DOHH2 (cell line): ENCODE measurements at regions not wholly inside any gene's neighbourhood (a gene's known extent, or its start where the extent isn't known, plus 50 kb on each side); places are given as distances from the start of the nearest gene placed in this dataset.

ENCODE experiments used
- H3F3A ChIP-seq: fragments of 200-600 bp; sonication (generic), shearing (Covaris generic); 2 replicates; pipeline ENCODE4 v1.6.0; 2016; ENCODE audit warnings: antibody characterized with exemption, mild to moderate bottlenecking; ENCODE audit not compliant: control insufficient read depth, insufficient read depth
- H3K27ac ChIP-seq: fragments of 200-600 bp; sonication (generic); 2 replicates; pipeline ENCODE4 v1.5.1; 2014; ENCODE audit warnings: low read depth, mild to moderate bottlenecking, low read length, moderate library complexity
- H3K27me3 ChIP-seq: fragments of 200-600 bp; sonication (generic); 2 replicates; pipeline ENCODE4 v1.6.1; 2014; ENCODE audit warnings: mild to moderate bottlenecking, low read length, mixed read lengths; ENCODE audit not compliant: control insufficient read depth
- H3K36me3 ChIP-seq: fragments of 200-600 bp; sonication (generic); 2 replicates; pipeline ENCODE4 v1.6.1; 2014; ENCODE audit warnings: mild to moderate bottlenecking, low read length, moderate library complexity, mixed read lengths; ENCODE audit not compliant: control insufficient read depth
- H3K4me1 ChIP-seq: fragments of 200-600 bp; sonication (generic); 2 replicates; pipeline ENCODE4 v1.6.1; 2014; ENCODE audit warnings: mild to moderate bottlenecking, low read length, mixed read lengths; ENCODE audit not compliant: control insufficient read depth
- H3K4me2 ChIP-seq: fragments of 200-600 bp; sonication (generic); 2 replicates; pipeline ENCODE4 v1.6.0; 2014; ENCODE audit warnings: mild to moderate bottlenecking, low read length, moderate library complexity
- H3K4me3 ChIP-seq: fragments of 200-600 bp; sonication (generic); 2 replicates; pipeline ENCODE4 v1.5.1; 2014; ENCODE audit warnings: mild to moderate bottlenecking, low read length, mixed read lengths
- H3K79me2 ChIP-seq: fragments of 200-600 bp; sonication (generic); 2 replicates; pipeline ENCODE4 v1.6.1; 2014; ENCODE audit warnings: mild to moderate bottlenecking, low read length, mixed read lengths; ENCODE audit not compliant: control insufficient read depth
- H3K9me2 ChIP-seq: fragments of 200-600 bp; sonication (generic); replicated peaks from 2 replicates; pipeline ENCODE4 v1.6.1; 2014; ENCODE audit warnings: mild to moderate bottlenecking, low read length, mixed read lengths; ENCODE audit not compliant: control insufficient read depth
- H3K9me3 ChIP-seq: fragments of 200-600 bp; sonication (generic); 2 replicates; pipeline ENCODE4 v1.6.1; 2014; ENCODE audit warnings: antibody characterized with exemption, low read length, mixed read lengths; ENCODE audit not compliant: control insufficient read depth, insufficient read depth
- H4K20me1 ChIP-seq: fragments of 200-600 bp; sonication (generic); 2 replicates; pipeline ENCODE4 v1.6.0; 2014; ENCODE audit warnings: low read depth, mild to moderate bottlenecking, antibody characterized with exemption, low read length, moderate library complexity; ENCODE audit not compliant: control insufficient read depth, insufficient read depth
- CTCF ChIP-seq: fragments of 200-600 bp; sonication (generic); IDR thresholded peaks from one replicate; pipeline ENCODE4 v1.5.1; 2014; ENCODE audit warnings: antibody characterized with exemption, mild to moderate bottlenecking, low read depth, low read length; ENCODE audit not compliant: poor library complexity, severe bottlenecking
- EZH2phosphoT487 ChIP-seq: fragments of 200-600 bp; sonication (generic); IDR thresholded peaks from 2 replicates; pipeline ENCODE4 v1.6.1; 2017; ENCODE audit warnings: borderline replicate concordance, mild to moderate bottlenecking, antibody characterized with exemption, low read length, moderate library complexity, mixed read lengths

- Histone ChIP-seq H3K4me2 (no peak overlapping the region), H3K4me1 (no peaks in the 10 kb centered on the region), H4K20me1 (no peaks in the 10 kb centered on the region)
Observed at GRCh38 chr3:41092844-41093243, 106.5 kb upstream of the CTNNB1 start.

GRCh38 chr3:41093476-41093875, 105.8 kb upstream of the CTNNB1 start:
- no peaks in the 10 kb centered on the region for H3K36me3 ChIP-seq
- H3K4me3 ChIP-seq = no peak overlapping the region
- no peaks in the 10 kb centered on the region for H3K9me2 ChIP-seq
- no peak for TF ChIP-seq CTCF
- TF ChIP-seq EZH2phosphoT487 = no peak
- H3K4me2 ChIP-seq = no peak overlapping the region
- H3K79me2 ChIP-seq = no peaks in the 10 kb centered on the region
- H4K20me1 ChIP-seq = no peaks in the 10 kb centered on the region
- no peaks in the 10 kb centered on the region for H3K4me1 ChIP-seq
- no peaks in the 10 kb centered on the region for H3K9me3 ChIP-seq
- H3F3A ChIP-seq = no peaks in the 10 kb centered on the region
- H3K27ac ChIP-seq = no peak overlapping the region
- no peaks in the 10 kb centered on the region for H3K27me3 ChIP-seq

More at GRCh38 chr3:41092844-41093243, 106.5 kb upstream of the CTNNB1 start:
- TF ChIP-seq EZH2phosphoT487 = no peak
- TF ChIP-seq CTCF = no peak
- Histone ChIP-seq H3F3A (no peaks in the 10 kb centered on the region), H3K4me3 (no peak overlapping the region), H3K27me3 (no peaks in the 10 kb centered on the region), H3K9me3 (no peaks in the 10 kb centered on the region), H3K79me2 (no peaks in the 10 kb centered on the region), H3K27ac (no peak overlapping the region), H3K36me3 (no peaks in the 10 kb centered on the region), H3K9me2 (no peaks in the 10 kb centered on the region)

GRCh38 chr3:41094351-41094750, 105.0 kb upstream of the CTNNB1 start:
- Histone ChIP-seq H3K79me2 (no peaks in the 10 kb centered on the region), H3K4me2 (no peak overlapping the region), H3K4me3 (no peak overlapping the region), H3K9me2 (no peaks in the 10 kb centered on the region), H3K36me3 (no peaks in the 10 kb centered on the region), H3F3A (no peaks in the 10 kb centered on the region), H3K27ac (no peak overlapping the region), H3K4me1 (no peaks in the 10 kb centered on the region), H3K9me3 (no peaks in the 10 kb centered on the region), H3K27me3 (no peaks in the 10 kb centered on the region), H4K20me1 (no peaks in the 10 kb centered on the region)
- TF ChIP-seq CTCF (no peak), EZH2phosphoT487 (no peak)

GRCh38 chr3:41095702-41096101, 103.6 kb upstream of the CTNNB1 start:
- Histone ChIP-seq H3K36me3 (no peaks in the 10 kb centered on the region), H3K9me2 (no peaks in the 10 kb centered on the region), H3K4me2 (no peak overlapping the region), H3K4me3 (no peak overlapping the region), H3F3A (no peaks in the 10 kb centered on the region), H3K4me1 (no peaks in the 10 kb centered on the region), H3K9me3 (no peaks in the 10 kb centered on the region), H3K27ac (no peak overlapping the region), H4K20me1 (no peaks in the 10 kb centered on the region), H3K79me2 (no peaks in the 10 kb centered on the region), H3K27me3 (no peaks in the 10 kb centered on the region)
- TF ChIP-seq EZH2phosphoT487 (no peak), CTCF (no peak)
